B cell (primary cell): ENCODE measurements at regions not wholly inside any gene's neighbourhood (a gene's known extent, or its start where the extent isn't known, plus 50 kb on each side); places are given as distances from the start of the nearest gene placed in this dataset.

Experiments used
- ATAC-seq: fragments of 200-7000 bp; cut with Tn5 transposase; one replicate; pipeline ENCODE4 v1.10.0; 2021; ENCODE audit warnings: low read depth, mild to moderate bottlenecking, moderate number of reproducible peaks, moderate library complexity
- CTCF ChIA-PET: fragments of 350-600 bp; sonication (Branson Sonifier 250); formaldehyde crosslinking; loops from one replicate; lab custom pipeline; 2021; ENCODE audit warnings: antibody characterized with exemption, inconsistent platforms; lab: Charles Lee
- POLR2A ChIA-PET: fragments of 350-600 bp; sonication (Branson Sonifier 250); formaldehyde crosslinking; loops from one replicate; lab custom pipeline; 2021; ENCODE audit warnings: antibody characterized with exemption; lab: Charles Lee
- DNase-seq: peaks from one replicate; pipeline ENCODE4 v3.0.0; 2013
- H2AFZ ChIP-seq: 2 replicates; pipeline ENCODE4 v1.6.1; 2012; ENCODE audit warnings: mild to moderate bottlenecking, low read depth, low read length; ENCODE audit not compliant: insufficient read depth, poor library complexity, severe bottlenecking
- H3K27ac ChIP-seq, 2 donors: 1 replicate in 1 of 2; 2 replicates in 1 of 2; pipeline ENCODE4 v1.5.1; 2012 to 2013; ENCODE audit warnings: low read length in 2 of 2, mild to moderate bottlenecking in 2 of 2, moderate library complexity in 1 of 2
- H3K27me3 ChIP-seq, 4 experiments: fragments of 200-600 bp in 1 of 4; sonication (generic) in 1 of 4; replicated peaks in 1 of 4; 1 replicate in 2 of 4; 2 replicates in 2 of 4; pipeline versions ENCODE4 v1.6.1 to v1.7.0; 2013 to 2016; ENCODE audit warnings: low read length in 3 of 4, mild to moderate bottlenecking in 2 of 4, mixed read lengths in 1 of 4, moderate library complexity in 1 of 4; ENCODE audit not compliant: insufficient read depth in 4 of 4, control insufficient read depth in 3 of 4; ENCODE audit errors: control extremely low read depth in 1 of 4
- H3K36me3 ChIP-seq, 2 experiments: replicated peaks in 1 of 2; 1 replicate in 1 of 2; 2 replicates in 1 of 2; pipeline versions ENCODE4 v1.6.1 to v1.7.1; 2013; ENCODE audit warnings: low read length in 1 of 2; ENCODE audit not compliant: insufficient read depth in 2 of 2, control insufficient read depth in 1 of 2; ENCODE audit errors: control extremely low read depth in 1 of 2, extremely low read depth in 1 of 2
- H3K4me1 ChIP-seq, 2 donors: fragments of 200-600 bp in 1 of 2; sonication (generic) in 1 of 2; 1 replicate in 1 of 2; 2 replicates in 1 of 2; pipeline versions ENCODE4 v1.5.1 to v1.6.1; 2013 to 2017; ENCODE audit warnings: low read length in 2 of 2; ENCODE audit not compliant: control insufficient read depth in 2 of 2, insufficient read depth in 2 of 2
- H3K4me2 ChIP-seq: replicated peaks from 2 replicates; pipeline ENCODE3; 2012; ENCODE audit warnings: mild to moderate bottlenecking, low read depth, low read length; ENCODE audit not compliant: poor library complexity, severe bottlenecking
- H3K4me3 ChIP-seq, 5 experiments: fragments of 200-600 bp in 1 of 5; sonication (generic) in 1 of 5; 1 replicate in 3 of 5; 2 replicates in 2 of 5; pipeline versions ENCODE4 v1.5.1 to v1.7.0; 2011 to 2016; ENCODE audit warnings: low read length in 4 of 5, mild to moderate bottlenecking in 4 of 5, low read depth in 2 of 5, control low read depth in 1 of 5, moderate library complexity in 1 of 5; ENCODE audit not compliant: insufficient read depth in 1 of 5; ENCODE audit errors: control extremely low read depth in 1 of 5, extremely low read depth in 1 of 5
- H3K79me2 ChIP-seq: fragments of 200-600 bp; sonication (generic); one replicate; pipeline ENCODE4 v1.6.0; 2016; ENCODE audit warnings: low read length; ENCODE audit not compliant: control insufficient read depth, insufficient read depth
- H3K9ac ChIP-seq: fragments of 200-600 bp; sonication (generic); 2 replicates; pipeline ENCODE4 v1.6.1; 2017; ENCODE audit warnings: mild to moderate bottlenecking, low read length, moderate library complexity
- H3K9me3 ChIP-seq, 3 donors: one replicate each; pipeline versions ENCODE4 v1.6.1 to v1.7.1; 2013; ENCODE audit warnings: low read length in 2 of 3; ENCODE audit not compliant: control insufficient read depth in 2 of 3, insufficient read depth in 1 of 3; ENCODE audit errors: control extremely low read depth in 1 of 3
- H4K20me1 ChIP-seq: 2 replicates; pipeline ENCODE4 v1.6.0; 2012; ENCODE audit warnings: mild to moderate bottlenecking, low read length; ENCODE audit not compliant: insufficient read depth, control insufficient read depth, poor library complexity, severe bottlenecking
- H3K27ac Mint-ChIP-seq: one replicate; pipeline ENCODE4 v1.8.0; 2021; ENCODE audit warnings: mixed read lengths
- H3K27me3 Mint-ChIP-seq: one replicate; pipeline ENCODE4 v1.8.0; 2021; ENCODE audit warnings: mixed read lengths
- H3K4me1 Mint-ChIP-seq: one replicate; pipeline ENCODE4 v1.8.0; 2021; ENCODE audit warnings: mixed read lengths
- H3K4me3 Mint-ChIP-seq: one replicate; pipeline ENCODE4 v1.8.0; 2021; ENCODE audit warnings: mixed read lengths
- H3K9me3 Mint-ChIP-seq: one replicate; pipeline ENCODE4 v1.8.0; 2022; ENCODE audit warnings: mixed read lengths; ENCODE audit not compliant: insufficient read depth
- EZH2 ChIP-seq: IDR thresholded peaks from 2 replicates; pipeline ENCODE4 v1.6.1; 2012; ENCODE audit warnings: borderline replicate concordance, low read depth, mild to moderate bottlenecking, moderate library complexity, low read length; ENCODE audit not compliant: insufficient read depth, poor library complexity, severe bottlenecking
- WGBS: methylation state at CpG from one replicate; pipeline ENCODE4 v1.1.5; 2013; ENCODE audit warnings: missing lambda C conversion rate; ENCODE audit not compliant: insufficient coverage; 5-methylcytosine and 5-hydroxymethylcytosine counted together
- intact Hi-C: fragments of 100-400 bp; cut with micrococcal nuclease; formaldehyde crosslinking; loops from one replicate; pipeline ENCODE4 v1.10.0; 2022
- TF ChIP-seq, protein P1 (sequence below): fragments of 200-600 bp; IDR thresholded peaks from one replicate; pipeline ENCODE4 v1.8.0; 2022; ENCODE audit warnings: antibody characterized with exemption, mild to moderate bottlenecking

DNA sequence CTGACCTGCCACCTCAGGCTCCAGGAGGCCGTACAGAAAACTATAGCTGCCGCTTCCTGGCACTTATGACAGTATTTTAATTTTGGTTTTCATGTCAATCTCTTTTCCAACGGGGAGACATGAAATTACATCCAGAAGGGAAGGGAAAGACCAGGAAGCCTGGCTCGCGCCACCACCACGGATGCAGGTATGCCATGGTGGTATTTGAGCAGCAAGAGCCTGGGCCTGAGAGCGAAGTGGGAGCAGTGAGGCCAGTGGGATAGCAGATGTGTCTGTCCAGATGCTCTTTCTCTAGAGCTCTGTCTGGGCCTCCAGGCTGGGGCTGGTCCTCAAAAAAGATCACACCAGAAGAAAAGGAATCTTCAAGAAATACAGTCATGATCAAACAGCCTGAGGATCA, 82.5 kb upstream of the CPEB2 start:
- intact Hi-C loops = no loop called here
- no peak overlapping the region for H3K27ac Mint-ChIP-seq
- H3K27ac ChIP-seq = no peak overlapping the region
- no peak overlapping the region for H3K4me2 ChIP-seq
- H3K4me1 ChIP-seq = no peaks in the 10 kb centered on the region
- no peak overlapping the region for H3K4me3 Mint-ChIP-seq
- H3K4me1 Mint-ChIP-seq = no peaks in the 10 kb centered on the region
- no peaks in the 10 kb centered on the region for H4K20me1 ChIP-seq
- no peak overlapping the region for H3K4me3 ChIP-seq
- no peaks in the 10 kb centered on the region for H3K36me3 ChIP-seq
- no peak for TF ChIP-seq EZH2
- TF ChIP-seq, protein P1, sequence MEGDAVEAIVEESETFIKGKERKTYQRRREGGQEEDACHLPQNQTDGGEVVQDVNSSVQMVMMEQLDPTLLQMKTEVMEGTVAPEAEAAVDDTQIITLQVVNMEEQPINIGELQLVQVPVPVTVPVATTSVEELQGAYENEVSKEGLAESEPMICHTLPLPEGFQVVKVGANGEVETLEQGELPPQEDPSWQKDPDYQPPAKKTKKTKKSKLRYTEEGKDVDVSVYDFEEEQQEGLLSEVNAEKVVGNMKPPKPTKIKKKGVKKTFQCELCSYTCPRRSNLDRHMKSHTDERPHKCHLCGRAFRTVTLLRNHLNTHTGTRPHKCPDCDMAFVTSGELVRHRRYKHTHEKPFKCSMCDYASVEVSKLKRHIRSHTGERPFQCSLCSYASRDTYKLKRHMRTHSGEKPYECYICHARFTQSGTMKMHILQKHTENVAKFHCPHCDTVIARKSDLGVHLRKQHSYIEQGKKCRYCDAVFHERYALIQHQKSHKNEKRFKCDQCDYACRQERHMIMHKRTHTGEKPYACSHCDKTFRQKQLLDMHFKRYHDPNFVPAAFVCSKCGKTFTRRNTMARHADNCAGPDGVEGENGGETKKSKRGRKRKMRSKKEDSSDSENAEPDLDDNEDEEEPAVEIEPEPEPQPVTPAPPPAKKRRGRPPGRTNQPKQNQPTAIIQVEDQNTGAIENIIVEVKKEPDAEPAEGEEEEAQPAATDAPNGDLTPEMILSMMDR = no peak
- ChIA-PET POLR2A (no interaction called here), CTCF (no interaction called here)
- H3K27me3 Mint-ChIP-seq = peaks cover 3% of the 10 kb centered on the region
- H3K79me2 ChIP-seq = no peaks in the 10 kb centered on the region
- WGBS = 95% methylated on average over 7 of the region's 7 CpGs
- no peaks in the 10 kb centered on the region for H3K27me3 ChIP-seq
- H3K9me3 ChIP-seq = no peaks in the 10 kb centered on the region
- no peak for DNase-seq
- no peak overlapping the region for H2AFZ ChIP-seq
- H3K9ac ChIP-seq = no peak overlapping the region
- no peak for ATAC-seq
- no peaks in the 10 kb centered on the region for H3K9me3 Mint-ChIP-seq

DNA sequence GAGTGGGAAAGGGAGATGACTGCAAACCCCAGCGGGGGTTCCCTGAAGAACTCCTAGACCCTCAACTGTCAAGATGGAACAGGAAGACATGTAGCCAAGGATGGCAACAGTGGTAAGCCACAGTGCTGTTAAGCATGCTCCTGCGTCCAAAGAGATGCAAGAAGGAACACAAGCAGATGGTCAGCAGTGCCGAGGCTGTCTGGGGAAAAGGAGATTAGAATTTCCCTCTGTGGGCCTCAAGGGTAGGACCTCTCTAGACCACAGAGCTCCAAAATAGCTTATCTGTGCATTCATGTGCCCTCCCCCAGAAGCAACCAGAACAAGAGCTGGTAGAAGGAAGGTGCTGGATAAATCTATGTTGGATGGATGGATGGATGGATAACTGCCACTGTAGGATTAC, 82.0 kb upstream of the CPEB2 start:
- Histone ChIP-seq H3K79me2 (no peaks in the 10 kb centered on the region), H3K36me3 (no peaks in the 10 kb centered on the region), H3K4me2 (no peak overlapping the region), H4K20me1 (no peaks in the 10 kb centered on the region), H3K4me1 (no peaks in the 10 kb centered on the region), H3K27ac (no peak overlapping the region), H3K9me3 (no peaks in the 10 kb centered on the region), H3K27me3 (no peaks in the 10 kb centered on the region), H3K4me3 (no peak overlapping the region), H2AFZ (no peak overlapping the region), H3K9ac (no peak overlapping the region)
- CTCF ChIA-PET = no interaction called here
- DNase-seq (no peak), ATAC-seq (no peak)
- POLR2A ChIA-PET = no interaction called here
- Mint-ChIP-seq H3K4me3 (no peak overlapping the region), H3K4me1 (no peaks in the 10 kb centered on the region), H3K27ac (no peak overlapping the region), H3K9me3 (no peaks in the 10 kb centered on the region), H3K27me3 (peaks cover 3% of the 10 kb centered on the region)
- intact Hi-C loops = no loop called here
- 86% methylated on average over 3 of the region's 3 CpGs for WGBS
- no peak for TF ChIP-seq EZH2
- TF ChIP-seq, protein P1 = no peak
